ENCODE measurements at regions not wholly inside any gene's neighbourhood (a gene's known extent, or its start where the extent isn't known, plus 50 kb on each side); places are given as distances from the start of the nearest gene placed in this dataset.

- no peaks in the 10 kb centered on the region for H3K9me2 ChIP-seq (ENCODE audit: insufficient read depth, low read length)
- no peak for TF ChIP-seq EZH2phosphoT487 (IDR thresholded peaks at IDR 0.05; ENCODE audit: borderline replicate concordance, low read depth, low read length)
- TF ChIP-seq CTCF (conservative IDR thresholded peaks at IDR 0.05; ENCODE audit: low read length): no peak
- ChIA-PET POLR2A (no interaction called here), CTCF (ENCODE audit: unreplicated experiment) (no interaction called here)
- H3K27ac ChIP-seq (ENCODE audit: low read depth, low read length, poor library complexity, severe bottlenecking): no peak overlapping the region
- no peak overlapping the region for H3K4me2 ChIP-seq (ENCODE audit: low read length)
- H3K79me2 ChIP-seq (ENCODE audit: insufficient read depth, low read depth, low read length): no peaks in the 10 kb centered on the region
- no peak overlapping the region for H2AFZ ChIP-seq (ENCODE audit: low read length)
- no peaks in the 10 kb centered on the region for H3K9me3 ChIP-seq (ENCODE audit: low read length)
- BruUV-seq (replicated peaks): no TSS peak
- no peak overlapping the region for H3K4me3 ChIP-seq (ENCODE audit: low read depth, low read length, poor library complexity, severe bottlenecking)
- no peaks in the 10 kb centered on the region for H3K36me3 ChIP-seq (ENCODE audit: insufficient read depth, low read length)
- no peaks in the 10 kb centered on the region for H3K4me1 ChIP-seq (ENCODE audit: insufficient read depth, low read length, poor library complexity, severe bottlenecking)
- intact Hi-C loops (cut with micrococcal nuclease; ENCODE audit: unreplicated experiment): no loop called here
- no peaks in the 10 kb centered on the region for H4K20me1 ChIP-seq (ENCODE audit: insufficient read depth, low read length)
- no peak for DNase-seq (ENCODE audit: low spot score)
These were observed 639.3 kb downstream of the TOX3 start for GRCh38 chr16:51907680-51908079.

GRCh38 chr16:51900221-51900780 is 646.6 kb downstream of the TOX3 start:
- intact Hi-C loops (cut with micrococcal nuclease; ENCODE audit: unreplicated experiment): no loop called here
- DNase-seq (ENCODE audit: low spot score): no peak
- Histone ChIP-seq H3K9me2 (ENCODE audit: insufficient read depth, low read length) (no peaks in the 10 kb centered on the region), H3K79me2 (ENCODE audit: insufficient read depth, low read depth, low read length) (no peaks in the 10 kb centered on the region), H2AFZ (ENCODE audit: low read length) (no peak overlapping the region), H3K27ac (ENCODE audit: low read depth, low read length, poor library complexity, severe bottlenecking) (no peak overlapping the region), H3K4me2 (ENCODE audit: low read length) (no peak overlapping the region), H3K4me1 (ENCODE audit: insufficient read depth, low read length, poor library complexity, severe bottlenecking) (no peaks in the 10 kb centered on the region), H3K36me3 (ENCODE audit: insufficient read depth, low read length) (no peaks in the 10 kb centered on the region), H3K9me3 (ENCODE audit: low read length) (no peaks in the 10 kb centered on the region), H3K4me3 (ENCODE audit: low read depth, low read length, poor library complexity, severe bottlenecking) (no peak overlapping the region), H4K20me1 (ENCODE audit: insufficient read depth, low read length) (no peaks in the 10 kb centered on the region)
- TF ChIP-seq EZH2phosphoT487 (IDR thresholded peaks at IDR 0.05; ENCODE audit: borderline replicate concordance, low read depth, low read length) (no peak), CTCF (conservative IDR thresholded peaks at IDR 0.05; ENCODE audit: low read length) (no peak)
- CTCF ChIA-PET (ENCODE audit: unreplicated experiment): no interaction called here
- POLR2A ChIA-PET: no interaction called here
- BruUV-seq (replicated peaks): no TSS peak

- H3K9me2 ChIP-seq (ENCODE audit: insufficient read depth, low read length): no peaks in the 10 kb centered on the region
These were observed 648.1 kb downstream of the TOX3 start for GRCh38 chr16:51898872-51899271.

More at GRCh38 chr16:51898872-51899271, 648.1 kb downstream of the TOX3 start:
- Histone ChIP-seq H3K79me2 (ENCODE audit: insufficient read depth, low read depth, low read length) (no peaks in the 10 kb centered on the region), H3K9me3 (ENCODE audit: low read length) (no peaks in the 10 kb centered on the region), H2AFZ (ENCODE audit: low read length) (no peak overlapping the region), H3K4me2 (ENCODE audit: low read length) (no peak overlapping the region), H3K27ac (ENCODE audit: low read depth, low read length, poor library complexity, severe bottlenecking) (no peak overlapping the region), H4K20me1 (ENCODE audit: insufficient read depth, low read length) (no peaks in the 10 kb centered on the region), H3K4me3 (ENCODE audit: low read depth, low read length, poor library complexity, severe bottlenecking) (no peak overlapping the region), H3K36me3 (ENCODE audit: insufficient read depth, low read length) (no peaks in the 10 kb centered on the region), H3K4me1 (ENCODE audit: insufficient read depth, low read length, poor library complexity, severe bottlenecking) (no peaks in the 10 kb centered on the region)
- TF ChIP-seq EZH2phosphoT487 (IDR thresholded peaks at IDR 0.05; ENCODE audit: borderline replicate concordance, low read depth, low read length) (no peak), CTCF (conservative IDR thresholded peaks at IDR 0.05; ENCODE audit: low read length) (no peak)
- ChIA-PET CTCF (ENCODE audit: unreplicated experiment) (no interaction called here), POLR2A (no interaction called here)
- DNase-seq (ENCODE audit: low spot score): no peak
- BruUV-seq (replicated peaks): no TSS peak
- intact Hi-C loops (cut with micrococcal nuclease; ENCODE audit: unreplicated experiment): no loop called here

Measured in OCI-LY7 (cell line).